C4-2B (cell line): ENCODE measurements at regions not wholly inside any gene's neighbourhood (a gene's known extent, or its start where the extent isn't known, plus 50 kb on each side); places are given as distances from the start of the nearest gene placed in this dataset.

Source experiments
- H3K27ac ChIP-seq: fragments of 450-650 bp; 2 replicates; pipeline ENCODE4 v1.5.1; 2017
- CTCF ChIP-seq: fragments of 450-650 bp; conservative IDR thresholded peaks from 2 replicates; pipeline ENCODE4 v1.5.1; 2017; ENCODE audit warnings: mild to moderate bottlenecking
- ZFX ChIP-seq: fragments of 450-650 bp; IDR thresholded peaks from 2 replicates; pipeline ENCODE4 v1.6.1; 2017

GRCh38 chr2:133819906-133820305 lies 251.6 kb upstream of the NCKAP5 start:
- no peak overlapping the region for H3K27ac ChIP-seq
- TF ChIP-seq CTCF (no peak), ZFX (no peak)

GRCh38 chr2:133821107-133821760 lies 253.0 kb upstream of the NCKAP5 start:
- TF ChIP-seq ZFX (no peak), CTCF (no peak)
- H3K27ac ChIP-seq = no peak overlapping the region

- no peak for TF ChIP-seq ZFX
- TF ChIP-seq CTCF = no peak
- H3K27ac ChIP-seq = no peak overlapping the region
Measured at GRCh38 chr2:133822517-133823225, 254.4 kb upstream of the NCKAP5 start.

- no peak overlapping the region for H3K27ac ChIP-seq
- TF ChIP-seq CTCF = no peak
- TF ChIP-seq ZFX = no peak
Measured at GRCh38 chr2:133823226-133823550, 254.9 kb upstream of the NCKAP5 start.

GRCh38 chr2:133824869-133825268 lies 256.6 kb upstream of the NCKAP5 start:
- no peak for TF ChIP-seq ZFX
- no peak for TF ChIP-seq CTCF
- H3K27ac ChIP-seq = no peak overlapping the region

- TF ChIP-seq CTCF = no peak
- TF ChIP-seq ZFX = no peak
- H3K27ac ChIP-seq = no peak overlapping the region
Measured at GRCh38 chr2:133825778-133826177, 257.5 kb upstream of the NCKAP5 start.

GRCh38 chr2:133828913-133829312 lies 260.6 kb upstream of the NCKAP5 start:
- TF ChIP-seq CTCF = no peak
- no peak for TF ChIP-seq ZFX
- no peak overlapping the region for H3K27ac ChIP-seq
